K562 (cell line): ENCODE measurements at regions not wholly inside any gene's neighbourhood (a gene's known extent, or its start where the extent isn't known, plus 50 kb on each side); places are given as distances from the start of the nearest gene placed in this dataset.

Experiments used
- ATAC-seq: fragments of 200-7000 bp; cut with Tn5 transposase; 3 replicates; pipeline ENCODE4 v1.9.1; 2020; ENCODE audit warnings: moderate library complexity
- BruUV-seq: library from RNA; stranded (reverse); fragments of 400-500 nt; replicated peaks from 2 replicates; lab custom pipeline; 2021; lab: Mats Ljungman, UMichigan
- CTCF ChIA-PET: fragments of 300-600 bp; formaldehyde crosslinking; extraction: SDS; loops from one replicate; lab custom pipeline; 2021; ENCODE audit warnings: low intra/inter-chr PET ratio; lab: Yijun Ruan, JAX
- POLR2A ChIA-PET: fragments of 300-600, 350-650 bp; sonication (Branson Sonifier 250); formaldehyde crosslinking; extraction: SDS; loops from one replicate; lab custom pipeline; 2021; ENCODE audit warnings: antibody characterized with exemption, inconsistent platforms; lab: Yijun Ruan, JAX
- DNase-seq, 4 experiments: peaks; one replicate each; pipeline versions ENCODE4 v3.0.0 to v3.0.0-alpha.2; 2011 to 2018; ENCODE audit warnings: low spot score in 3 of 4, mixed read lengths in 3 of 4; ENCODE audit errors: extremely low read depth in 1 of 4
- FAIRE-seq: peaks from 2 replicates; lab custom pipeline; 2011; peaks lifted over from hg19 to GRCh38; lab: Jason Lieb, UNC
- H2AFZ ChIP-seq: 2 replicates; pipeline ENCODE4 v1.6.0; 2011; ENCODE audit warnings: low read depth, low read length, control low read depth, inconsistent platforms
- H3K27ac ChIP-seq: fragments of 200-600 bp; 3 replicates; pipeline ENCODE4 v1.8.0; 2011; ENCODE audit warnings: low read depth, mild to moderate bottlenecking, control low read depth, inconsistent platforms, low read length, moderate library complexity, mixed read lengths; ENCODE audit errors: extremely low read depth
- H3K27me3 ChIP-seq, 2 experiments: fragments of 300-600 bp in 1 of 2; 2 replicates in 1 of 2; 3 replicates in 1 of 2; pipeline versions ENCODE4 v1.6.0 to v1.8.0; 2011; ENCODE audit warnings: inconsistent platforms in 2 of 2, low read length in 2 of 2, mild to moderate bottlenecking in 1 of 2, mixed read lengths in 1 of 2, moderate library complexity in 1 of 2; ENCODE audit not compliant: control insufficient read depth in 2 of 2, insufficient read depth in 2 of 2
- H3K36me3 ChIP-seq: fragments of 300-600 bp; 3 replicates; pipeline ENCODE4 v1.8.0; 2011; ENCODE audit warnings: mild to moderate bottlenecking, low read length, inconsistent platforms; ENCODE audit not compliant: control insufficient read depth, insufficient read depth
- H3K4me1 ChIP-seq, 2 experiments: fragments of 200-600 bp in 1 of 2; replicated peaks in 1 of 2; 2 replicates in 1 of 2; 3 replicates in 1 of 2; pipeline versions ENCODE4 v1.5.1 to v1.8.0; 2011; ENCODE audit warnings: inconsistent platforms in 2 of 2, low read length in 2 of 2, mild to moderate bottlenecking in 1 of 2, mixed read lengths in 1 of 2, moderate library complexity in 1 of 2; ENCODE audit not compliant: control insufficient read depth in 2 of 2, insufficient read depth in 2 of 2
- H3K4me2 ChIP-seq: 2 replicates; pipeline ENCODE4 v1.6.1; 2011; ENCODE audit warnings: low read length, control low read depth, inconsistent platforms, mixed read lengths; ENCODE audit not compliant: insufficient read depth
- H3K4me3 ChIP-seq: fragments of 200-600 bp; sonication (generic), shearing (Covaris generic); 2 replicates; pipeline ENCODE4 v1.5.1; 2016; ENCODE audit warnings: control low read depth, inconsistent platforms
- H3K79me2 ChIP-seq: fragments of 200-600 bp; 3 replicates; pipeline ENCODE4 v1.8.0; 2011; ENCODE audit warnings: low read length, inconsistent platforms; ENCODE audit not compliant: control insufficient read depth, insufficient read depth
- H3K9ac ChIP-seq, 2 experiments: 2 replicates each; pipeline versions ENCODE4 v1.6.0 to v1.6.1; 2011; ENCODE audit warnings: low read depth in 2 of 2, low read length in 2 of 2, control low read depth in 1 of 2, inconsistent platforms in 1 of 2, mild to moderate bottlenecking in 1 of 2, mixed read lengths in 1 of 2; ENCODE audit not compliant: insufficient read depth in 1 of 2
- H3K9me1 ChIP-seq: one replicate; pipeline ENCODE4 v1.6.0; 2011; ENCODE audit warnings: inconsistent platforms, mild to moderate bottlenecking, low read length, moderate library complexity; ENCODE audit not compliant: control insufficient read depth, insufficient read depth
- H3K9me3 ChIP-seq: replicated peaks from 2 replicates; pipeline ENCODE4 v1.5.1; 2011; ENCODE audit warnings: low read depth, low read length, inconsistent platforms; ENCODE audit not compliant: control insufficient read depth, insufficient read depth
- H4K20me1 ChIP-seq: replicated peaks from 2 replicates; pipeline ENCODE4 v1.6.1; 2011; ENCODE audit warnings: low read length, inconsistent platforms, mixed read lengths; ENCODE audit not compliant: control insufficient read depth, insufficient read depth
- CBX2 ChIP-seq: fragments of 200-600 bp; sonication (generic); IDR thresholded peaks from one replicate; pipeline ENCODE4 v1.6.1; 2012; ENCODE audit warnings: mild to moderate bottlenecking, low read length, inconsistent platforms; ENCODE audit not compliant: insufficient read depth, poor library complexity, severe bottlenecking
- CHAMP1 ChIP-seq: fragments of 450-650 bp; IDR thresholded peaks from 2 replicates; pipeline ENCODE4 v1.6.1; 2016; ENCODE audit warnings: mild to moderate bottlenecking
- E2F5 ChIP-seq: sonication (generic); formaldehyde crosslinking; IDR thresholded peaks from 2 replicates; pipeline ENCODE4 v1.8.0; 2022; ENCODE audit warnings: mild to moderate bottlenecking, missing genetic modification reagents
- FOXA1 ChIP-seq: fragments of 450-650 bp; IDR thresholded peaks from 2 replicates; pipeline ENCODE4 v1.6.1; 2016; ENCODE audit warnings: mild to moderate bottlenecking, borderline replicate concordance
- FOXK1 ChIP-seq: sonication (generic); formaldehyde crosslinking; IDR thresholded peaks from 2 replicates; pipeline ENCODE4 v1.8.0; 2022; ENCODE audit warnings: missing genetic modification reagents, mild to moderate bottlenecking, borderline replicate concordance
- IRF2 ChIP-seq: sonication (generic); formaldehyde crosslinking; IDR thresholded peaks from 2 replicates; pipeline ENCODE4 v1.8.1; 2022; ENCODE audit warnings: mild to moderate bottlenecking, missing genetic modification reagents
- MAFF ChIP-seq: IDR thresholded peaks from 2 replicates; pipeline ENCODE4 v1.6.1; 2012; ENCODE audit warnings: low read length, improper control_type of control experiment
- MTA2 ChIP-seq: fragments of 450-650 bp; IDR thresholded peaks from 2 replicates; pipeline ENCODE4 v1.6.1; 2016; ENCODE audit warnings: low read depth
- PTTG1 ChIP-seq: fragments of 450-650 bp; IDR thresholded peaks from 2 replicates; pipeline ENCODE4 v1.6.1; 2016; ENCODE audit warnings: low read depth, mild to moderate bottlenecking, missing genetic modification characterization, missing compliant biosample characterization
- RNF219 ChIP-seq: fragments of 250-450 bp; sonication (Bioruptor Pico); IDR thresholded peaks from 2 replicates; pipeline ENCODE4 v1.5.0; 2022; ENCODE audit warnings: mild to moderate bottlenecking
- SMAD1 ChIP-seq: fragments of 150-350 bp; IDR thresholded peaks from 2 replicates; pipeline ENCODE4 v1.6.1; 2014; ENCODE audit warnings: low read length, low read depth; ENCODE audit not compliant: partially characterized antibody
- ZFX ChIP-seq: sonication (generic); formaldehyde crosslinking; IDR thresholded peaks from 2 replicates; pipeline ENCODE4 v1.8.0; 2022; ENCODE audit warnings: mild to moderate bottlenecking, missing genetic modification reagents, moderate library complexity
- ZNF224 ChIP-seq: sonication (generic); formaldehyde crosslinking; IDR thresholded peaks from 2 replicates; pipeline ENCODE4 v1.8.0; 2022; ENCODE audit warnings: mild to moderate bottlenecking, missing genetic modification reagents
- ZNF324 ChIP-seq: fragments of 250-450 bp; sonication (Bioruptor Pico); IDR thresholded peaks from 2 replicates; pipeline ENCODE4 v1.4.0; 2020; ENCODE audit warnings: mild to moderate bottlenecking
- ZNF780A ChIP-seq: fragments of 250-450 bp; sonication (Bioruptor Pico); IDR thresholded peaks from 2 replicates; pipeline ENCODE4 v1.5.0; 2021; ENCODE audit warnings: mild to moderate bottlenecking
- WGBS: fragments of 100-300 bp; shearing (Covaris generic); methylation state at CpG from one replicate; pipeline ENCODE4 v1.1.6; 2016; ENCODE audit warnings: low coverage, mixed read lengths; ENCODE audit not compliant: insufficient coverage; ENCODE audit errors: missing lambda C conversion rate; 5-methylcytosine and 5-hydroxymethylcytosine counted together
- in situ Hi-C: fragments of 300-500 bp; cut with MboI; formaldehyde crosslinking; loops from 4 replicates; pipeline ENCODE4 v1.15.0; 2018; ENCODE audit warnings: inconsistent platforms, mixed read lengths
- intact Hi-C: fragments of 100-400 bp; cut with micrococcal nuclease; formaldehyde crosslinking; loops from 2 replicates; pipeline ENCODE4 v1.14.2; 2022
- TF ChIP-seq, protein P1 (sequence below): fragments of 250-450 bp; sonication (Bioruptor Pico); IDR thresholded peaks from 2 replicates; pipeline ENCODE4 v1.9.0; 2021; ENCODE audit warnings: mild to moderate bottlenecking, inconsistent platforms

DNA sequence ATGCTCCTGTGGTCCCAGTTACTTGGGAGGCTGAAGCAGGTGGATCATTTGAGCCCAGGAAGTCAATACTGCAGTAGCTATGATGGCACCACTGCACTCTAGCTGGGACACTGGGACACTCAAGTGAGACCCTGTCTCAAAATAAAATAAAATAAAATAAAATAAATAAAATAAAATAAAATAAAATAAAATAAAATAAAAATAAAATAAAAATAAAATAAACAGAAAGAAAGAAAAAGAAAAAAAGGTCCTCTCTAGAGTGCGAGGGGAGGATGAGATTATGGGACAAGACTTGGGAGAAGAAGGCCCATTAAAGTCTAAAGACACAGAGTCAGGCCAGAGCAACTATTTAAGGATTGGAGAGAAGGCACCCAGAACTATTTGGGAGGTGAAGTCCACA is 172.5 kb downstream of the IER5 start (continued):
- TF ChIP-seq ZNF324 (CRISPR knock-in tag) (no peak), FOXK1 (no peak)

- ATAC-seq (no peak), DNase-seq (no peak), FAIRE-seq (no peak)
- Histone ChIP-seq H3K27ac (no peak overlapping the region), H3K4me1 (no peaks in the 10 kb centered on the region), H3K36me3 (no peaks in the 10 kb centered on the region), H3K9me1 (no peaks in the 10 kb centered on the region), H2AFZ (no peak overlapping the region), H4K20me1 (no peaks in the 10 kb centered on the region), H3K4me2 (no peak overlapping the region), H3K9me3 (no peaks in the 10 kb centered on the region), H3K79me2 (no peaks in the 10 kb centered on the region), H3K9ac (no peak overlapping the region), H3K27me3 (no peaks in the 10 kb centered on the region), H3K4me3 (no peak overlapping the region)
- POLR2A ChIA-PET, result no interaction called here
- in situ Hi-C loops, result no loop called here
- intact Hi-C loops, result no loop called here
- 0% methylated on average over 1 of the region's 1 CpG for WGBS
- no TSS peak for BruUV-seq
- CTCF ChIA-PET, result no interaction called here
- TF ChIP-seq SMAD1 (no peak), CBX2 (no peak), MTA2 (no peak), CHAMP1 (no peak), MAFF (no peak), E2F5 (no peak), PTTG1 (tag) (no peak), IRF2 (no peak), FOXA1 (no peak), ZNF780A (CRISPR knock-in tag) (no peak), ZNF224 (CRISPR knock-in tag) (no peak), RNF219 (CRISPR knock-in tag) (no peak), ZFX (CRISPR knock-in tag) (no peak)
- TF ChIP-seq, protein P1, sequence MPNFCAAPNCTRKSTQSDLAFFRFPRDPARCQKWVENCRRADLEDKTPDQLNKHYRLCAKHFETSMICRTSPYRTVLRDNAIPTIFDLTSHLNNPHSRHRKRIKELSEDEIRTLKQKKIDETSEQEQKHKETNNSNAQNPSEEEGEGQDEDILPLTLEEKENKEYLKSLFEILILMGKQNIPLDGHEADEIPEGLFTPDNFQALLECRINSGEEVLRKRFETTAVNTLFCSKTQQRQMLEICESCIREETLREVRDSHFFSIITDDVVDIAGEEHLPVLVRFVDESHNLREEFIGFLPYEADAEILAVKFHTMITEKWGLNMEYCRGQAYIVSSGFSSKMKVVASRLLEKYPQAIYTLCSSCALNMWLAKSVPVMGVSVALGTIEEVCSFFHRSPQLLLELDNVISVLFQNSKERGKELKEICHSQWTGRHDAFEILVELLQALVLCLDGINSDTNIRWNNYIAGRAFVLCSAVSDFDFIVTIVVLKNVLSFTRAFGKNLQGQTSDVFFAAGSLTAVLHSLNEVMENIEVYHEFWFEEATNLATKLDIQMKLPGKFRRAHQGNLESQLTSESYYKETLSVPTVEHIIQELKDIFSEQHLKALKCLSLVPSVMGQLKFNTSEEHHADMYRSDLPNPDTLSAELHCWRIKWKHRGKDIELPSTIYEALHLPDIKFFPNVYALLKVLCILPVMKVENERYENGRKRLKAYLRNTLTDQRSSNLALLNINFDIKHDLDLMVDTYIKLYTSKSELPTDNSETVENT, result no peak
These were observed 173.6 kb downstream of the IER5 start for GRCh38 chr1:181262069-181262468.
